Fibroblast of villous mesenchyme (primary cell): ENCODE measurements at regions not wholly inside any gene's neighbourhood (a gene's known extent, or its start where the extent isn't known, plus 50 kb on each side); places are given as distances from the start of the nearest gene placed in this dataset.

Experiments
- DNase-seq: peaks from one replicate; pipeline ENCODE4 v3.0.0-alpha.2; 2010; ENCODE audit warnings: low read depth
- H3K4me3 ChIP-seq: 2 replicates; pipeline ENCODE4 v1.5.1; 2011; ENCODE audit warnings: low read depth, mild to moderate bottlenecking, low read length
- TF ChIP-seq, protein P1 (sequence below): IDR thresholded peaks from 2 replicates; pipeline ENCODE4 v1.5.1; 2012; ENCODE audit warnings: low read depth, mild to moderate bottlenecking, low read length; ENCODE audit not compliant: insufficient read depth

GRCh38 chr1:198858033-198858432 is 219.2 kb downstream of the PTPRC start:
- DNase-seq, result no peak
- H3K4me3 ChIP-seq, result no peak overlapping the region
- TF ChIP-seq, protein P1, sequence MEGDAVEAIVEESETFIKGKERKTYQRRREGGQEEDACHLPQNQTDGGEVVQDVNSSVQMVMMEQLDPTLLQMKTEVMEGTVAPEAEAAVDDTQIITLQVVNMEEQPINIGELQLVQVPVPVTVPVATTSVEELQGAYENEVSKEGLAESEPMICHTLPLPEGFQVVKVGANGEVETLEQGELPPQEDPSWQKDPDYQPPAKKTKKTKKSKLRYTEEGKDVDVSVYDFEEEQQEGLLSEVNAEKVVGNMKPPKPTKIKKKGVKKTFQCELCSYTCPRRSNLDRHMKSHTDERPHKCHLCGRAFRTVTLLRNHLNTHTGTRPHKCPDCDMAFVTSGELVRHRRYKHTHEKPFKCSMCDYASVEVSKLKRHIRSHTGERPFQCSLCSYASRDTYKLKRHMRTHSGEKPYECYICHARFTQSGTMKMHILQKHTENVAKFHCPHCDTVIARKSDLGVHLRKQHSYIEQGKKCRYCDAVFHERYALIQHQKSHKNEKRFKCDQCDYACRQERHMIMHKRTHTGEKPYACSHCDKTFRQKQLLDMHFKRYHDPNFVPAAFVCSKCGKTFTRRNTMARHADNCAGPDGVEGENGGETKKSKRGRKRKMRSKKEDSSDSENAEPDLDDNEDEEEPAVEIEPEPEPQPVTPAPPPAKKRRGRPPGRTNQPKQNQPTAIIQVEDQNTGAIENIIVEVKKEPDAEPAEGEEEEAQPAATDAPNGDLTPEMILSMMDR, result no peak

- no peak for DNase-seq
- TF ChIP-seq, protein P1, result no peak
- H3K4me3 ChIP-seq, result no peak overlapping the region
Measured at GRCh38 chr1:198860371-198860770, 221.5 kb downstream of the PTPRC start.

- TF ChIP-seq, protein P1, result no peak
- H3K4me3 ChIP-seq, result no peak overlapping the region
- DNase-seq, result peak; percentile 11
Measured at GRCh38 chr1:198861636-198862035, 222.8 kb downstream of the PTPRC start.

DNA sequence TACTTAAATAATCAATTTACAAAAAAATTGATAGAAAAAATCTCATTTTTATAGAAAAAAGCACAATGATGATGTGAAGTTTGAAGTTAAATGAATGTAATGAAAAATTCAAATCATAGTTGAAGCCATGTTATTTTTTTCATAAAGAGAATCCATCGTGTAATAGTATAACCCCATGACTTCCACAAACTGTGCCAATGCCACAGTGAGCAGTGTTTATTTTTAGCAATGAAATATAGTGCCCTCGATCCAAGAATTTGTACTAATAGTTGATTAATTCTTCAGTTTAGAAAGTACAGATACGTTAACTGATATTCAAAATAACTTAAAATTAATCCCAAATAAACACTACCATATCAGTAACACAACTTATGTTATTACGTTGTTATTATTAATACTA is 225.9 kb downstream of the PTPRC start:
- TF ChIP-seq, protein P1, result no peak
- H3K4me3 ChIP-seq, result no peak overlapping the region
- DNase-seq, result no peak

DNA sequence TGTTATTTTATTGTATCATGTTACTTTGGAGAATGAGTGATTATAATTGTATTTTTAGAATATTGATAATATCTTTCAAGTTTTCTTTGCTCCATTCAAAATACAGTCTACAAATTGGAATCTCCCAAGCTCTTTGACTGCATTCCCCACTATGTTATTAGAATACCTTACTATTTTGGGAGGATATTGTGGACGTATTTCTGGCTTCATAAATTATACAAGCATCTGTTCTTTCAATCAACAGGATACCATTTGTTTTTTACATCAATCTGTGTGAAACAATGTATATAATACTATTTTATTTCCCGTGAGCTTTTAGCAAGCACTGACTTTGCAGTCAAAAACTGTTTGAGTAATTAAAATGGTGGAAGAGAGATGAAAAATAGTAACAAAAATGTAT is 226.5 kb downstream of the PTPRC start:
- TF ChIP-seq, protein P1, result no peak
- DNase-seq, result no peak
- H3K4me3 ChIP-seq, result no peak overlapping the region

DNA sequence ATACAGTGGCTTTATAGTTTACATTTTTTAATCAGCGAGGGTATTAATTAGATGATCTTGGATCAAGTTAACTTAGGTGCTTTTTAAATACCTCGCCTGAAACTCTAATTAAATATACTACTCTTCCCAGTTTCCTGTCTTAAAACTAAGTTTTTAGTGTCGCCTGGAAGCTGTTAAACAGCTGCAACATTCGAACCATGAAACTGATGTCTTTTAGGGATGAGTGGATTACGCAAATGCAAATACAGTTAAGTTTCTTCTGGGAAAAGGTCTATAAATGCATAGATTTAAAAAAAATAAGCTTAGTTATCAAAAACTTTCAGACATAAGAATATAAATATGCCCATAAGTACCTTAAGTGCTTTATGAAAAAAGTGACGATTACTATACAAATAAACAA is 228.3 kb downstream of the PTPRC start:
- TF ChIP-seq, protein P1, result no peak
- H3K4me3 ChIP-seq, result no peak overlapping the region
- peak; percentile 69 for DNase-seq

- no peak for DNase-seq
- TF ChIP-seq, protein P1, result no peak
- H3K4me3 ChIP-seq, result no peak overlapping the region
Measured at GRCh38 chr1:198873696-198874230, 234.9 kb downstream of the PTPRC start.
